Aorta (tissue), 5 donors: ENCODE measurements at regions not wholly inside any gene's neighbourhood (a gene's known extent, or its start where the extent isn't known, plus 50 kb on each side); places are given as distances from the start of the nearest gene placed in this dataset.

Source experiments
- ATAC-seq: fragments of 200-7000 bp; cut with Tn5 transposase; one replicate; pipeline ENCODE4 v1.9.1; 2022; ENCODE audit warnings: moderate library complexity; ENCODE audit not compliant: low FRiP score
- DNase-seq, 2 donors: peaks; one replicate each; pipeline ENCODE4 v3.0.0-alpha.2; 2020
- H3K27ac ChIP-seq, 2 donors: one replicate each; pipeline ENCODE4 v1.5.1; 2013; ENCODE audit warnings: low read length in 2 of 2, mild to moderate bottlenecking in 2 of 2, moderate library complexity in 2 of 2, control low read depth in 1 of 2, inconsistent platforms in 1 of 2, low read depth in 1 of 2
- H3K27me3 ChIP-seq, 2 donors: one replicate each; pipeline ENCODE4 v1.6.1; 2013; ENCODE audit warnings: control low read depth in 1 of 2, low read length in 1 of 2, mild to moderate bottlenecking in 1 of 2, moderate library complexity in 1 of 2; ENCODE audit not compliant: insufficient read depth in 2 of 2, control insufficient read depth in 1 of 2
- H3K36me3 ChIP-seq, 2 donors: one replicate each; pipeline ENCODE4 v1.6.1; 2013; ENCODE audit warnings: control low read depth in 1 of 2, low read length in 1 of 2, mild to moderate bottlenecking in 1 of 2; ENCODE audit not compliant: insufficient read depth in 2 of 2, control insufficient read depth in 1 of 2
- H3K4me1 ChIP-seq, 2 donors: one replicate each; pipeline ENCODE4 v1.6.1; 2013; ENCODE audit warnings: low read length in 2 of 2, control low read depth in 1 of 2, mild to moderate bottlenecking in 1 of 2, moderate library complexity in 1 of 2; ENCODE audit not compliant: insufficient read depth in 2 of 2, control insufficient read depth in 1 of 2
- H3K4me3 ChIP-seq, 2 donors: one replicate each; pipeline ENCODE4 v1.5.1; 2013; ENCODE audit warnings: low read length in 2 of 2, control low read depth in 1 of 2, mild to moderate bottlenecking in 1 of 2
- H3K9me3 ChIP-seq: one replicate; pipeline ENCODE4 v1.6.1; 2013; ENCODE audit warnings: mild to moderate bottlenecking, low read length; ENCODE audit not compliant: control insufficient read depth
- WGBS, 2 donors: extraction: QIAGEN DNeasy Blood & Tissue Kit; methylation state at CpG; one replicate each; pipeline ENCODE4 v1.1.7; 2013; 5-methylcytosine and 5-hydroxymethylcytosine counted together
- intact Hi-C, 2 donors: fragments of 100-400 bp; cut with DNase I; formaldehyde crosslinking; loops; one replicate each; pipeline versions ENCODE4 v1.14.2 to v1.15.0; 2022
- donor health status: healthy with polysubstance abuse.
- donor health status: Bipolar disorder and iron deficiency.
- donor health status: DM: no; HTN: no; CAD: no.
- donor health status: DM: no; HTN: no; CAD: no.
- donor health status: DM: yes; HTN: yes; CAD: no.

- ATAC-seq (no peak), DNase-seq (no peak)
- Histone ChIP-seq H3K27me3 (peaks cover 0 to 1% of the 10 kb centered on the region in 2 donors), H3K36me3 (no peaks in the 10 kb centered on the region), H3K9me3 (no peaks in the 10 kb centered on the region), H3K4me1 (no peaks in the 10 kb centered on the region), H3K4me3 (no peak overlapping the region), H3K27ac (no peak overlapping the region)
- intact Hi-C loops: no loop called here
- 59 to 62% methylated on average over 4 of the region's 4 CpGs for WGBS, 2 donors
These were observed 433.9 kb downstream of the DNAH5 start for GRCh38 chr5:13510616-13511015.

DNA sequence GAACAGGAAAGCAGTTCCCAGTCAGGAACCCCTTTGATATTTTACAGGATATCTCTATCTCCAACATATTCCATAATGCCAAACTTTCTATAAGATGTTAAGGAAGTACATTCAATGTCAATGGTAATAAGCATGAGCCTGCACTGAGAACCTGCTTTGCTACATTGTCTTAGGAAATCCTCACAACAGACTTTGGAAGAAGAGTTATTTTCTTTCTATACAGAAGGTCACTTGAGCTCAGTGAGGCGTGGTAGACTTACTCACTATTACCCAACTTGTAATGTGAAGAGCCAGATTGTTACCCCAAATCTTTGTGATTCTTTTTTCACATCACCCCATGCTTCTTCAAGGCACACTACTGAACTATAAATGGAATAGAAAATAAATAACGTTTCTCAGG, 435.9 kb downstream of the DNAH5 start:
- peaks cover 0 to 1% of the 10 kb centered on the region in 2 donors for H3K27me3 ChIP-seq
- intact Hi-C loops: no loop called here
- no peak overlapping the region for H3K27ac ChIP-seq
- H3K9me3 ChIP-seq: no peaks in the 10 kb centered on the region
- H3K36me3 ChIP-seq: no peaks in the 10 kb centered on the region
- H3K4me1 ChIP-seq: no peaks in the 10 kb centered on the region
- DNase-seq: no peak
- WGBS, 2 donors: 55 to 63% methylated on average over 2 of the region's 2 CpGs
- ATAC-seq: no peak
- no peak overlapping the region for H3K4me3 ChIP-seq

DNA sequence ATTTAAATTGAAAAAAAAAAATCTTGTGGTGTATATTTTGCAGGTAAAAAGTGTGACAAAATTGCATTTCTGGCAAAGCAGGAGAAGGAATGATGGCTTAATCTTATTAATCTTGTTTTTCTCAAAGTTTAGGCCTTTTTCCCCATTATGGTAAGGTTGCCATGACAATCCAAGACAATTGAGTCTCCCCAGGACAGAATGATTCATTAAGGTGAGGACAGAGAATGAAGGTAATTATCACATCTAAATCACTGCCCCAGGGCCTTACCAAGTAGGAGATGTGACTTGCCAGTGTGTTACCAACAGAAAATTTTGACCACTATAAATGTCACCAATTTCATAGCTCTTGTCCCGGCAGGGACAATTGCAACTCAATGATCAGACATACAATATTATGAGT, 439.2 kb downstream of the DNAH5 start:
- DNase-seq: no peak
- ATAC-seq: no peak
- no peaks in the 10 kb centered on the region for H3K9me3 ChIP-seq
- intact Hi-C loops: no loop called here
- WGBS, 2 donors: 83 to 93% methylated on average over 1 of the region's 1 CpG
- H3K27ac ChIP-seq: no peak overlapping the region
- H3K4me1 ChIP-seq: no peaks in the 10 kb centered on the region
- no peaks in the 10 kb centered on the region for H3K36me3 ChIP-seq
- H3K4me3 ChIP-seq: no peak overlapping the region
- H3K27me3 ChIP-seq: no peaks in the 10 kb centered on the region

- 68 to 73% methylated on average over 2 of the region's 2 CpGs for WGBS, 2 donors
- no peaks in the 10 kb centered on the region for H3K36me3 ChIP-seq
- intact Hi-C loops: no loop called here
- no peaks in the 10 kb centered on the region for H3K4me1 ChIP-seq
- H3K27ac ChIP-seq: no peak overlapping the region
- no peak overlapping the region for H3K4me3 ChIP-seq
- ATAC-seq (no peak), DNase-seq (no peak)
- no peaks in the 10 kb centered on the region for H3K27me3 ChIP-seq
- no peaks in the 10 kb centered on the region for H3K9me3 ChIP-seq
These were observed 441.5 kb downstream of the DNAH5 start for GRCh38 chr5:13503017-13503416.

DNA sequence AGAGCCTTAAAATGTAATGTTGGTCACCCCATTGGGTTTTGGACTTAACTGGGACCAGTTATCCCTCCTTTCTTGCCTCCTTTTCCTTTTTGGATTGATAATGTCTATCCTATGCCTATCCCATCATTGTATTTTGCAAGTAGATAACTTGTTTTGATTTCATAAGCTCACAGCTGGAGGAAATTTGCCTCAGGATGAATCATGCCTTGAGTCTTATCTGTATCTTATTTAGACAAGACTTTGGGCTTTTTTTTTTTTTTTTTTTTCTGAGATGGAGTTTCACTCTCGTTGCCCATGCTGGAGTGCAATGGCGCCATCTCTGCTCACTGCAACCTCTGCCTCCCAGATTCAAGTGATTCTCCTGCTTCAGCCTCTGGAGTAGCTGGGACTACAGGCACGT, 443.3 kb downstream of the DNAH5 start:
- Histone ChIP-seq H3K9me3 (no peaks in the 10 kb centered on the region), H3K27ac (no peak overlapping the region), H3K27me3 (no peaks in the 10 kb centered on the region), H3K36me3 (no peaks in the 10 kb centered on the region), H3K4me1 (no peaks in the 10 kb centered on the region), H3K4me3 (no peak overlapping the region)
- DNase-seq: no peak
- no peak for ATAC-seq
- WGBS, 2 donors: 67 to 76% methylated on average over 3 of the region's 3 CpGs
- intact Hi-C loops: no loop called here

DNA sequence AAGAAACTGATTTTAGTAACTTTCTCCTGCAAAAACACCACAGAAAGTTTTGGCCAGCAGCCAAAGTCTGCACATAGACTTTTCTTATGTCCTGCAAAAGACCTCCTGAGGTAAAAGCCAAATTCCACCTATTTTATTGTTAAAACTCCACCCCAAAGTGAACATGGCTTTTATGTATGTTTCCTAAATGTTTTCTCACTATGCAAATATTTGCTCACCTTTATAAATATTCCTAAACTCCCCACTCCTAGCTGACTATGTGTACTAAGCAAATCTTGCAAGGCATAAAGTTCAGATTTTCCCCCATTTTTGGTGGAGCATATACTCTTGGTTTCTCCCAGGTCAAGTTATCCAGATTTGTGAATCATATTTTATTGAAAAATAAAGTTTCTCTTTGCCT, 446.2 kb downstream of the DNAH5 start:
- Histone ChIP-seq H3K9me3 (peaks cover 2% of the 10 kb centered on the region), H3K4me3 (no peak overlapping the region), H3K4me1 (no peaks in the 10 kb centered on the region), H3K27me3 (no peaks in the 10 kb centered on the region), H3K27ac (no peak overlapping the region), H3K36me3 (no peaks in the 10 kb centered on the region)
- intact Hi-C loops: no loop called here
- DNase-seq (no peak), ATAC-seq (no peak)

DNA sequence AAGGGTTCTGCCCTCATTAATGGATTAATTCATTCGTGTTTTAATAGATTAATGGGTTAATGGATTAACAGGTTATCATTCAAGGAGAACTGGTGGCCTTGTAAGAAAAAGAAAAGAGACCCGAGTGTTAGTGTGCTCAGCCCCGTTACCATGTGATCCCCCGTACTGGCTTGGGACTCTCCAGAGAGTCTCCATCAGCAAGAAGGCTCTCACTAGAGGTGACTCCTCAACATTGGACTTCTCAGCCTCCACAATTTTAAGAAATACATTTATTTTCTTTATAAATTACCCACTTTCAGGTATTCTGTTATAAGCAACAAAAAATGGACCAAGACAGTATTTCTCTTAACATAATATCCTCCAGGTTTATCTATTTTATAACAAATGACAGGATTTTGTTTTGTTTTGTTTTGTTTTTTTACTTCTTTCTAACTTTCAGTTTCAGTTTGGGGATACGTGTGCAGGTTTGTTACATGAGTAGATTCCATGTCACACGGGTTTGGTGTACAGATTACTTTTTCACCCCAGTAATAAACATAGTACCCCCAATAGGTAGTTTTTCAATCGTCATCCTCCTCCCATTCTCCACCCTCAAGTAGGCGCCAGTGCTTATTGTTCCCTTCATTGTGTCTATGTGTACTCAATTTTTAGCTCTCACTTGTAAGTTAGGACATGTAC, 456.1 kb downstream of the DNAH5 start:
- intact Hi-C loops: no loop called here
- H3K4me1 ChIP-seq: no peaks in the 10 kb centered on the region
- H3K4me3 ChIP-seq: no peak overlapping the region
- WGBS, 2 donors: 74 to 80% methylated on average over 8 of the region's 8 CpGs
- DNase-seq: no peak
- H3K36me3 ChIP-seq: no peaks in the 10 kb centered on the region
- no peaks in the 10 kb centered on the region for H3K27me3 ChIP-seq
- no peaks in the 10 kb centered on the region for H3K9me3 ChIP-seq
- H3K27ac ChIP-seq: no peak overlapping the region
- no peak for ATAC-seq

GRCh38 chr5:13480834-13481233, 463.7 kb downstream of the DNAH5 start:
- intact Hi-C loops: no loop called here
- ATAC-seq: no peak

GRCh38 chr5:13478831-13479465, 465.5 kb downstream of the DNAH5 start:
- H3K4me3 ChIP-seq: no peak overlapping the region
- no peaks in the 10 kb centered on the region for H3K4me1 ChIP-seq
- intact Hi-C loops: no loop called here
- H3K9me3 ChIP-seq: no peaks in the 10 kb centered on the region
- ATAC-seq (no peak), DNase-seq (no peak)
- peaks cover 0 to 2% of the 10 kb centered on the region in 2 donors for H3K27me3 ChIP-seq
- no peak overlapping the region for H3K27ac ChIP-seq
- 31 to 33% methylated on average over 9 of the region's 9 CpGs for WGBS, 2 donors
- no peaks in the 10 kb centered on the region for H3K36me3 ChIP-seq

More at GRCh38 chr5:13480834-13481233, 463.7 kb downstream of the DNAH5 start:
- 76 to 77% methylated on average over 2 of the region's 2 CpGs for WGBS, 2 donors
- Histone ChIP-seq H3K27ac (no peak overlapping the region), H3K4me3 (no peak overlapping the region), H3K36me3 (no peaks in the 10 kb centered on the region), H3K27me3 (peaks cover 0 to 2% of the 10 kb centered on the region in 2 donors), H3K4me1 (no peaks in the 10 kb centered on the region), H3K9me3 (no peaks in the 10 kb centered on the region)
- no peak for DNase-seq
